WTC11 (cell line): ENCODE measurements at regions not wholly inside any gene's neighbourhood (a gene's known extent, or its start where the extent isn't known, plus 50 kb on each side); places are given as distances from the start of the nearest gene placed in this dataset.

ENCODE experiments used
- ATF3 ChIP-seq: sonication (generic); formaldehyde crosslinking; conservative IDR thresholded peaks from 2 replicates; pipeline ENCODE4 v1.8.1; 2022; ENCODE audit warnings: mild to moderate bottlenecking, missing genetic modification reagents
- CTCF ChIP-seq: fragments of 200-600 bp; IDR thresholded peaks from 2 replicates; pipeline ENCODE4 v1.8.0; 2022; ENCODE audit warnings: antibody characterized with exemption
- NFYB ChIP-seq: sonication (generic); formaldehyde crosslinking; conservative IDR thresholded peaks from 2 replicates; pipeline ENCODE4 v1.8.0; 2022; ENCODE audit warnings: low read depth, missing genetic modification reagents
- USF1 ChIP-seq: sonication (generic); formaldehyde crosslinking; IDR thresholded peaks from 2 replicates; pipeline ENCODE4 v1.8.0; 2022; ENCODE audit warnings: mild to moderate bottlenecking, missing genetic modification reagents
- ZBTB43 ChIP-seq: sonication (generic); formaldehyde crosslinking; IDR thresholded peaks from 2 replicates; pipeline ENCODE4 v1.8.1; 2023; ENCODE audit warnings: mild to moderate bottlenecking, missing genetic modification reagents
- ZNF396 ChIP-seq: fragments of 250-450 bp; sonication (Bioruptor Pico); IDR thresholded peaks from 2 replicates; pipeline ENCODE4 v1.8.0; 2021; ENCODE audit warnings: mild to moderate bottlenecking, moderate library complexity, borderline replicate concordance
- ZSCAN18 ChIP-seq: fragments of 250-450 bp; sonication (Bioruptor Pico); IDR thresholded peaks from 2 replicates; pipeline ENCODE4 v2.1.2; 2022; ENCODE audit warnings: mild to moderate bottlenecking, moderate library complexity

- TF ChIP-seq CTCF = no peak
- TF ChIP-seq USF1 = no peak
- TF ChIP-seq ATF3 (CRISPR knock-in tag) = no peak
- TF ChIP-seq ZBTB43 (CRISPR knock-in tag) = no peak
- no peak for TF ChIP-seq NFYB (CRISPR knock-in tag)
- no peak for TF ChIP-seq ZNF396 (CRISPR knock-in tag)
- no peak for TF ChIP-seq ZSCAN18 (CRISPR knock-in tag)
These were observed 154.2 kb upstream of the TNPO1 start for GRCh38 chr5:72662305-72662704.
